VCaP (cell line): ENCODE measurements at regions not wholly inside any gene's neighbourhood (a gene's known extent, or its start where the extent isn't known, plus 50 kb on each side); places are given as distances from the start of the nearest gene placed in this dataset.

Experiments
- H3K27ac ChIP-seq: fragments of 450-650 bp; 2 replicates; pipeline ENCODE4 v1.5.1; 2017
- CTCF ChIP-seq: fragments of 450-650 bp; conservative IDR thresholded peaks from 2 replicates; pipeline ENCODE4 v1.5.1; 2017; ENCODE audit warnings: mild to moderate bottlenecking, moderate library complexity

GRCh38 chr6:23246896-23247295, 677.5 kb downstream of the HDGFL1 start:
- H3K27ac ChIP-seq, result no peak overlapping the region
- TF ChIP-seq CTCF, result no peak

- no peak overlapping the region for H3K27ac ChIP-seq
- TF ChIP-seq CTCF, result no peak
These were observed 681.2 kb downstream of the HDGFL1 start for GRCh38 chr6:23250556-23250955.

DNA sequence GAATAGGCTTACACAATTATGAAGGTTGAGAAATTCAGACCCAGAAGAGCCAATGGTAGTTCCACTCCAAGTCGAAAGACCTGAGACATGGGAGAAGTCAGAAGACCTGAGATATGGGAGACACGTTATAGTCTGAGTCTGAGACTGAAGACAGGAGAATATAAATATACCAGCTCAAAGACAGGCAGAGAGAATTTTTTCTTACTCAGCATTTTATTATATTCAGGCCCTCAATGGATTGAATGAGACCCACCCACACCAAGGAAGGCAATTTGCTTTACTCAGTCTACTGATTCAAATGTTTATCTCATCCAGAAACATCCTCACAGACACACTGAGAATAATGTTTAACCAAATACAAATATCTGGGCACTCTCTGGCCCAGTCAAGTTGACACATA, 693.5 kb downstream of the HDGFL1 start:
- no peak for TF ChIP-seq CTCF
- H3K27ac ChIP-seq, result no peak overlapping the region

GRCh38 chr6:23265270-23265669, 695.9 kb downstream of the HDGFL1 start:
- no peak for TF ChIP-seq CTCF
- H3K27ac ChIP-seq, result no peak overlapping the region

GRCh38 chr6:23266536-23266935, 697.2 kb downstream of the HDGFL1 start:
- H3K27ac ChIP-seq, result no peak overlapping the region
- TF ChIP-seq CTCF, result no peak

GRCh38 chr6:23267651-23268050, 698.3 kb downstream of the HDGFL1 start:
- no peak for TF ChIP-seq CTCF
- H3K27ac ChIP-seq, result no peak overlapping the region

DNA sequence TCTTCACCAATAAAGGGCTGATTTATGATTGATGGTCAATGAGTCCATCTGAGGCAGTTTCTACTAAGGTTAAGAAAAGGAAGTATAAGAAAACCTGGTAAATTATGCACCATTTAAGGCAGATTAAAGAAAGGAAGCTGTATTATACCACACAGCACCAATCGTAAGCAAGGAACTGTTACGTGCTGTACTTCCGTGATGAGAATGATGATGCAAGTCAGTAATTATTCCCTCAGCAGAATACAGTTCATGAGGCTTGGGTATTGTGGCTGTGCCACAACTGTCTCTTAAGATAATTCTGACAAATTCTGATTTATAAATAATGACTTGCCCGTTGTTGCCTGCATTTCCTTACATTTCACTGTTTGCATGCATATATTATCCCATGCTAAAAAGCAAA, 699.0 kb downstream of the HDGFL1 start:
- H3K27ac ChIP-seq, result no peak overlapping the region
- TF ChIP-seq CTCF, result no peak

DNA sequence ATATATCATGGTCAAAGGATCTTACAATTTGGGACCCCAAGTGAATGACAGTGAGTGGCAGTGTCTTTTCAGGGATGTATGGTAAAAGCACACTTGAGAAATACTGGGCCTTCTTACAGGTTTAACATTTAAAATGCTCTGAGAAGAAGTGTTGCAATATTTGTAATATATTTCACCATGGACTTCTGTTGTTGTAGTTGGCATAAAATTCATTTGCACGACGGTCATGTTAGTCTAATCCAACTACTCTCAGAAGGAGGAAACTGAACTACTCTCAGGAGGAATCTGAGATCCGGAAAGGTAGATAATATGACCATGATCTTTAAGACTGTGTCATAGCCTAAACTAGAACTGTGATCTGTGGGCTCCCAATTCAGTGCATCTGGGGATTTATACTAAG, 700.1 kb downstream of the HDGFL1 start:
- TF ChIP-seq CTCF, result no peak
- H3K27ac ChIP-seq, result no peak overlapping the region
